ENCODE measurements at regions not wholly inside any gene's neighbourhood (a gene's known extent, or its start where the extent isn't known, plus 50 kb on each side); places are given as distances from the start of the nearest gene placed in this dataset.

GRCh38 chr9:117886616-117887015 lies 182.4 kb downstream of the TLR4 start:
- TF ChIP-seq RAD21 (conservative IDR thresholded peaks at IDR 0.05) = no peak
- TF ChIP-seq CTCF (IDR thresholded peaks at IDR 0.05; ENCODE audit: poor library complexity, severe bottlenecking) = no peak
- TF ChIP-seq EZH2 (IDR thresholded peaks at IDR 0.05; ENCODE audit: borderline replicate concordance, insufficient read depth, low read length, poor library complexity, severe bottlenecking) = no peak
- no peak for TF ChIP-seq MXI1 (conservative IDR thresholded peaks at IDR 0.05; ENCODE audit: poor library complexity, severe bottlenecking)
- TF ChIP-seq REST (IDR thresholded peaks at IDR 0.05; ENCODE audit: borderline replicate concordance) = no peak
- TF ChIP-seq POLR2AphosphoS5 (IDR thresholded peaks at IDR 0.05) = no peak
- TF ChIP-seq EP300 (conservative IDR thresholded peaks at IDR 0.05; ENCODE audit: poor library complexity, severe bottlenecking) = no peak
- no peak for TF ChIP-seq SMC3 (conservative IDR thresholded peaks at IDR 0.05; ENCODE audit: poor library complexity)
- no peak for TF ChIP-seq TAF1 (IDR thresholded peaks at IDR 0.05; ENCODE audit: low read depth)

All from neural cell (in vitro differentiated cells).